ENCODE measurements at regions not wholly inside any gene's neighbourhood (a gene's known extent, or its start where the extent isn't known, plus 50 kb on each side); places are given as distances from the start of the nearest gene placed in this dataset.

- TF ChIP-seq REST (IDR thresholded peaks at IDR 0.05; ENCODE audit: low read depth, low read length) (no peak), SIN3A (IDR thresholded peaks at IDR 0.05; ENCODE audit: borderline replicate concordance, low read depth, low read length) (no peak), EP300 (IDR thresholded peaks at IDR 0.05; ENCODE audit: borderline replicate concordance in 1 of 2, low read depth in 1 of 2, low read length in 1 of 2) (no peak), RAD21 (IDR thresholded peaks at IDR 0.05; ENCODE audit: low read length) (no peak), RFX5 (IDR thresholded peaks at IDR 0.05; ENCODE audit: low read length) (no peak)
Measured at GRCh38 chr5:58381566-58381965, 78.3 kb downstream of the PLK2 start (continued).

- Histone ChIP-seq H3K36me3 (replicated peaks in 1 of 2; ENCODE audit: control insufficient read depth in 1 of 2, insufficient read depth in 2 of 2, low read length in 1 of 2) (no peaks in the 10 kb centered on the region), H3K4me1 (ENCODE audit: control insufficient read depth in 1 of 2, insufficient read depth in 2 of 2, low read depth in 1 of 2, low read length in 1 of 2) (no peaks in the 10 kb centered on the region), H3K9ac (no peak overlapping the region), H3K79me2 (ENCODE audit: insufficient read depth) (no peaks in the 10 kb centered on the region), H3K4me3 (ENCODE audit: low read depth in 2 of 2, low read length in 1 of 2) (no peak overlapping the region), H3K9me3 (peaks cover 18% of the 10 kb centered on the region), H2AFZ (ENCODE audit: low read depth) (no peak overlapping the region), H3K9me2 (no peaks in the 10 kb centered on the region), H4K20me1 (ENCODE audit: insufficient read depth) (no peaks in the 10 kb centered on the region), H3K27ac (ENCODE audit: low read depth in 2 of 2, low read length in 1 of 2) (no peak overlapping the region), H3K4me2 (no peak overlapping the region), H3F3A (replicated peaks; ENCODE audit: insufficient read depth) (no peaks in the 10 kb centered on the region), H3K27me3 (ENCODE audit: insufficient read depth) (no peaks in the 10 kb centered on the region)
- ChIA-PET CTCF (no interaction called here), POLR2A (no interaction called here)
- DNase-seq = no peak
- TF ChIP-seq EP300 (IDR thresholded peaks at IDR 0.05; ENCODE audit: borderline replicate concordance in 1 of 2, low read depth in 1 of 2, low read length in 1 of 2) (no peak), USF2 (IDR thresholded peaks at IDR 0.05; ENCODE audit: borderline replicate concordance, low read depth, low read length) (no peak), RFX5 (IDR thresholded peaks at IDR 0.05; ENCODE audit: low read length) (no peak), RCOR1 (IDR thresholded peaks at IDR 0.05; ENCODE audit: low read length) (no peak), FOSL2 (IDR thresholded peaks at IDR 0.05; ENCODE audit: borderline replicate concordance, low read depth) (no peak), SMC3 (IDR thresholded peaks at IDR 0.05; ENCODE audit: low read depth, low read length) (no peak), TAF1 (IDR thresholded peaks at IDR 0.05; ENCODE audit: borderline replicate concordance, low read depth, low read length) (no peak), USF1 (IDR thresholded peaks at IDR 0.05; ENCODE audit: borderline replicate concordance, low read depth) (no peak), PBX3 (IDR thresholded peaks at IDR 0.05) (no peak), REST (IDR thresholded peaks at IDR 0.05; ENCODE audit: low read depth, low read length) (no peak), GABPA (IDR thresholded peaks at IDR 0.05; ENCODE audit: low read depth) (no peak), ZBTB33 (IDR thresholded peaks at IDR 0.05; ENCODE audit: borderline replicate concordance, low read depth) (no peak), YY1 (IDR thresholded peaks at IDR 0.05; ENCODE audit: low read depth) (no peak), POLR2AphosphoS5 (IDR thresholded peaks at IDR 0.05; ENCODE audit: low read depth, low read length) (no peak), MXI1 (IDR thresholded peaks at IDR 0.05; ENCODE audit: low read depth, low read length) (no peak), TEAD4 (IDR thresholded peaks at IDR 0.05; ENCODE audit: borderline replicate concordance, insufficient read depth) (no peak)
Measured at GRCh38 chr5:58380655-58381054, 79.2 kb downstream of the PLK2 start.
